Calu3 (cell line): ENCODE measurements at regions not wholly inside any gene's neighbourhood (a gene's known extent, or its start where the extent isn't known, plus 50 kb on each side); places are given as distances from the start of the nearest gene placed in this dataset.

Source experiments
- BruUV-seq: library from RNA; stranded (reverse); fragments of 400-500 nt; replicated peaks from 2 replicates; lab custom pipeline; 2021; lab: Mats Ljungman, UMichigan
- CTCF ChIA-PET: fragments of 300-600 bp; sonication (Branson Sonifier 250); formaldehyde crosslinking; loops from one replicate; lab custom pipeline; 2022; ENCODE audit warnings: antibody characterized with exemption; lab: Charles Lee
- DNase-seq: peaks from one replicate; pipeline ENCODE4 v3.0.0; 2022
- H3K27ac Mint-ChIP-seq: one replicate; pipeline ENCODE4 v1.8.0; 2022; ENCODE audit warnings: mixed read lengths; ENCODE audit not compliant: unreplicated experiment
- H3K27me3 Mint-ChIP-seq: one replicate; pipeline ENCODE4 v1.8.0; 2022; ENCODE audit warnings: mixed read lengths; ENCODE audit not compliant: unreplicated experiment
- H3K36me3 Mint-ChIP-seq: one replicate; pipeline ENCODE4 v1.8.0; 2022; ENCODE audit warnings: mild to moderate bottlenecking, moderate library complexity, mixed read lengths; ENCODE audit not compliant: insufficient read depth, unreplicated experiment
- H3K4me1 Mint-ChIP-seq: one replicate; pipeline ENCODE4 v1.8.0; 2022; ENCODE audit warnings: mild to moderate bottlenecking, low read depth, mixed read lengths; ENCODE audit not compliant: unreplicated experiment
- H3K4me3 Mint-ChIP-seq: one replicate; pipeline ENCODE4 v1.8.0; 2022; ENCODE audit warnings: mild to moderate bottlenecking, low read depth, moderate library complexity, mixed read lengths; ENCODE audit not compliant: unreplicated experiment
- H3K9me3 Mint-ChIP-seq: one replicate; pipeline ENCODE4 v1.8.0; 2022; ENCODE audit warnings: low read depth, mixed read lengths; ENCODE audit not compliant: unreplicated experiment
- CTCF ChIP-seq: fragments of 200-600 bp; IDR thresholded peaks from one replicate; pipeline ENCODE4 v1.8.0; 2022; ENCODE audit warnings: antibody characterized with exemption; ENCODE audit not compliant: unreplicated experiment
- intact Hi-C: fragments of 100-400 bp; cut with micrococcal nuclease; formaldehyde crosslinking; loops from one replicate; pipeline ENCODE4 v1.10.0; 2022; ENCODE audit not compliant: unreplicated experiment

- H3K36me3 Mint-ChIP-seq, result no peaks in the 10 kb centered on the region
- no peak overlapping the region for H3K4me3 Mint-ChIP-seq
- CTCF ChIA-PET, result no interaction called here
- no peak for DNase-seq
- no peak overlapping the region for H3K27ac Mint-ChIP-seq
- peaks cover 6% of the 10 kb centered on the region for H3K4me1 Mint-ChIP-seq
- no TSS peak for BruUV-seq
- TF ChIP-seq CTCF, result no peak
- H3K9me3 Mint-ChIP-seq, result no peaks in the 10 kb centered on the region
- H3K27me3 Mint-ChIP-seq, result no peaks in the 10 kb centered on the region
- intact Hi-C loops, result no loop called here
Measured at GRCh38 chr6:112503091-112503596, 156.0 kb downstream of the RFPL4B start.

GRCh38 chr6:112504621-112505020, 157.5 kb downstream of the RFPL4B start:
- Mint-ChIP-seq H3K36me3 (no peaks in the 10 kb centered on the region), H3K27ac (no peak overlapping the region), H3K4me3 (no peak overlapping the region), H3K4me1 (peaks cover 6% of the 10 kb centered on the region), H3K9me3 (no peaks in the 10 kb centered on the region), H3K27me3 (no peaks in the 10 kb centered on the region)
- CTCF ChIA-PET, result no interaction called here
- intact Hi-C loops, result no loop called here
- no peak for TF ChIP-seq CTCF
- no TSS peak for BruUV-seq
- DNase-seq, result no peak

- H3K27ac Mint-ChIP-seq, result peak overlapping the region; percentile 3
- H3K9me3 Mint-ChIP-seq, result no peaks in the 10 kb centered on the region
- H3K4me3 Mint-ChIP-seq, result no peak overlapping the region
- H3K4me1 Mint-ChIP-seq, result peaks cover 9% of the 10 kb centered on the region
- CTCF ChIA-PET, result no interaction called here
- TF ChIP-seq CTCF, result no peak
- H3K27me3 Mint-ChIP-seq, result no peaks in the 10 kb centered on the region
- BruUV-seq, result no TSS peak
- intact Hi-C loops, result no loop called here
- no peak for DNase-seq
- H3K36me3 Mint-ChIP-seq, result no peaks in the 10 kb centered on the region
Measured at GRCh38 chr6:112511441-112511840, 164.3 kb downstream of the RFPL4B start.

GRCh38 chr6:112513175-112513574, 166.0 kb downstream of the RFPL4B start:
- no TSS peak for BruUV-seq
- intact Hi-C loops, result no loop called here
- H3K36me3 Mint-ChIP-seq, result no peaks in the 10 kb centered on the region
- CTCF ChIA-PET, result no interaction called here
- no peak overlapping the region for H3K27ac Mint-ChIP-seq
- no peaks in the 10 kb centered on the region for H3K27me3 Mint-ChIP-seq
- no peaks in the 10 kb centered on the region for H3K9me3 Mint-ChIP-seq
- H3K4me3 Mint-ChIP-seq, result no peak overlapping the region
- DNase-seq, result no peak
- peaks cover 9% of the 10 kb centered on the region for H3K4me1 Mint-ChIP-seq
- TF ChIP-seq CTCF, result no peak
